GM23338 (cell line): ENCODE measurements at regions not wholly inside any gene's neighbourhood (a gene's known extent, or its start where the extent isn't known, plus 50 kb on each side); places are given as distances from the start of the nearest gene placed in this dataset.

Experiments
- CTCF ChIP-seq, 2 experiments: fragments of 200-600 bp in 1 of 2; sonication (generic) in 1 of 2; conservative IDR thresholded peaks; 2 replicates each; pipeline versions ENCODE4 v1.5.1 to v1.6.1; 2016 to 2017; ENCODE audit warnings: antibody characterized with exemption in 2 of 2, low read depth in 2 of 2, mild to moderate bottlenecking in 2 of 2, moderate library complexity in 1 of 2
- ETS1 ChIP-seq: IDR thresholded peaks from 2 replicates; pipeline ENCODE4 v1.6.1; 2016; ENCODE audit warnings: antibody characterized with exemption
- EZH2 ChIP-seq: fragments of 200-600 bp; sonication (generic); IDR thresholded peaks from one replicate; pipeline ENCODE4 v1.8.0; 2017; ENCODE audit warnings: antibody characterized with exemption, mild to moderate bottlenecking, low read depth; ENCODE audit not compliant: unreplicated experiment
- EZH2phosphoT487 ChIP-seq: fragments of 200-600 bp; sonication (generic); IDR thresholded peaks from one replicate; pipeline ENCODE4 v1.8.1; 2018; ENCODE audit warnings: antibody characterized with exemption; ENCODE audit not compliant: unreplicated experiment
- POLR2AphosphoS5 ChIP-seq: IDR thresholded peaks from 2 replicates; pipeline ENCODE4 v1.6.1; 2016; ENCODE audit warnings: antibody characterized with exemption, low read depth
- REST ChIP-seq: IDR thresholded peaks from one replicate; pipeline ENCODE4 v1.6.1; 2018; ENCODE audit warnings: antibody characterized with exemption; ENCODE audit not compliant: unreplicated experiment

GRCh38 chr2:131754929-131755720 lies 227.4 kb downstream of the CCDC74A start:
- TF ChIP-seq CTCF (conservative IDR thresholded peaks at IDR 0.05; ENCODE audit: low read depth in 2 of 2) (no peak), EZH2 (no peak), REST (no peak), POLR2AphosphoS5 (no peak), ETS1 (no peak), EZH2phosphoT487 (no peak)
